NCI-H1105 treated with DMSO at 0.1 percent for 48 hours (cell line): ENCODE measurements at regions not wholly inside any gene's neighbourhood (a gene's known extent, or its start where the extent isn't known, plus 50 kb on each side); places are given as distances from the start of the nearest gene placed in this dataset.

Experiments used
- DNase-seq: peaks from one replicate; lab custom pipeline; 2025; lab: John Stamatoyannopoulos, UW

DNA sequence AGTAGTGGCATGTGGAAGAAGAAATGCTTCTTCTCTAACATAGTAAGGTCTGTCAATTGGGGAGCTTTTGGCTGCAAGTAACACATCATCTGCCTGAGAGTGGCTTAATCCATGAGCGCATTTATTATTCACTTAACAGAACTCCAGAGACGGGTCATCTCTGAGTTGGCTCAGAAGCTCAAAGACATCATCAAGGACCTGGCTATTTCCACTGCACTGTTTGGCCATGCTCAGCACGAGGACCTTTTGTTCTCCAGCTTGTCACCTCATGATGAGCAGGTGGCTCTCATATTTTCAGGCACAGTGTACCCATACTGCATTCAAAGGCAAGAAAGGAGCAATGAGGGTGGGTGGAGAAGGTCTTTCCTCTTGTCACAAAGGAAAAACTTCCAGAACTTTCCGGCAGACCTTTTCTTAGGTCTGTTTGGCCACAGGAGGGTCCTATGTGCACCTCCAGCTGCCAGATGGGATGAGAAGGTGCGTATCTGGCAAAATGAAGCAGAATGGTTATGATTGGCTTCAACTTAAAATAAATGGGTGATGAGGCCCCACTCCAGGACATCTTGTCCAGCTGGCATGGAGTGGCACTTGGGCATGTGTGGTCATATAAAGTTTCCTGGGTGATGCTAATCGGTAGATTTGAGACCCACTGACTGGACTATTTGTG is 55.6 kb upstream of the SHH start:
- no peak for DNase-seq

- DNase-seq: no peak
These were observed 55.0 kb upstream of the SHH start for GRCh38 chr7:155867280-155867679.

DNA sequence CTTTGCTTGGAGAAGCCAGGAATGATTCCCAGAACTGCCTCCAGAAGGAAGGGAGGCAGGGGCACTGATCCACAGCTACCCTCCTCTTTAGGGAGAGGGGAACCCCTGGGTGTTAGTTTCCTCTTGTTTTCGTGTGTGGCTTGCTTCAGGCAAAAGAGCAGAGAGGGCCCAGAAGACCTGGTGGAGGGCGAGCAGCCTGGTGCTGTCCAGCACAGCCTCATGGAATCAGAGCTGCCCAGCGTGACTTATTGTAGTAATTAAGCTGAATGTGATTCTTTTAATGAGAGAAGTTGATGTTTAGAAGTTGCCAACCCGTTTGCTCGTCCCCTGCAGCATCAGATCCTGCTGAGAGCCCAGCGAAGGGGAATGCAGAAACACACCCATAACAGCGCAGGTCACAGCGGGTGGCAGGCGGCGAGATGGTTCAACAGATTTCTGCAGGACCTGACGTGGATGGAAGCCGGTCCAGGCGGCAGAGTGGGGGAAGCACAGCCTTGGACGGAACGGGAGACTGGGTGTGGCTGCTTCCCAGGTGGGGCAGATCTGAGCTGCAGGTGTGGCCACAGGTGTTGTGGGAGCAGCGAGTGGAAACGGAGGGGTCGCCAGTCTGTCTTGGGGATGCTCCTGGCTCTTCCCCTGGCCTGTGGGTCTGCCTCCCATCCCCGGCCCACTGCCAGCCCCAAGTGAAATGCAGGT is 53.7 kb upstream of the SHH start:
- DNase-seq: no peak

- no peak for DNase-seq
These were observed 52.9 kb upstream of the SHH start for GRCh38 chr7:155864991-155865690.

DNA sequence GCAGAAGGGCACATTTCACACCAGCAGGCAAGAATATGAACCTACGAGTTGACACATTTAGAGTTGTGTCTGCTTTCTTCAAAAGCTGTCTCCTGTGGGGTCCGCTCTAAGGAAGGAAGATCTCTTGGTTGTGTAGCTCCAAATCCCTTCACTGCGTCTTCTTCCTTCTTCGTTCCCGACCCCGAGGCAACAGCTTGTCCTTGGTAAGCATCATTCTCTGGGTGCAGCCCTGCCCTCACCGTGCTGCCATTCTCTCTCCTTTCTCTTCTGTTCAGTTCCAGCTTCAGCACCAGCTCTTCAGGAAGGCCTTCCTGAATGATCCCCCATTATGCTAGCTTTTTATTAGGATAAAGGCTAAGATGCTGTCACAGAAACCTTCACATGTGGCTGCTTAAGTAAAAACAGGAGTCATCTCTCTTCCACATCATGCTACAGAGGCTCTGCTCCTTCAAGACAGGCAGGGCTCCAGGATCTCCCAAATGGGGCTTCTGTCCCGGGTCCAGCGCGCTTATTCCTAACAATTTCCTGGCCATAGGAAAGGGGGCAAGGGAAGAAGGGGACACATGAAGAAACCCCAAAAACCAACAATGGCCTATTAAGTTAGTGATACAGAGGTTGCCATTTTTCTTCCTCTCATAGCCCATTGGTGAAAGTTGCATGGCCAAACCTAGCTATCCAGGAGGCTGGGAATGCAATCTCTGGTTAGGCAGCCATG is 52.2 kb upstream of the SHH start:
- no peak for DNase-seq

DNA sequence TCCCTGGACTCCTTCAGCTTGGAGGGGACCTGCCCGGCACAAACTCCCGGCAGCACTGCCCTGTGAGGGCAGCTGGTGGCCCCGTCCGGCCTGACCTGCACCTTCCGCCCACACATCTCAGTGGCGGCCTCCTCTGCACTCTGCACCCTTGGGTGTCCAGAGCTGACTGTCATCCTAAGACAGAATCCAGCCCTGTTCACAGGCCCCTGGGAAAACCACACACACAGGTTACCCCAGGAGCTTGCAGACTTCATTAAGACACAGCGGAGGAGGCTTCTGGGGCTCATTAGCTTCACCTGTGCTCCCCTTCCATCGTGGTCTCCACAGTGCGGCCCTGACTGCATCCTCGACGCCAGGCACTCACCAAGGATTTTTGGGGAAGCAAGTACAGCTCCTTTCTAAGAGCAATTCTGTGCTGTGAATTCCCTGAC is 51.5 kb upstream of the SHH start:
- DNase-seq: no peak

DNA sequence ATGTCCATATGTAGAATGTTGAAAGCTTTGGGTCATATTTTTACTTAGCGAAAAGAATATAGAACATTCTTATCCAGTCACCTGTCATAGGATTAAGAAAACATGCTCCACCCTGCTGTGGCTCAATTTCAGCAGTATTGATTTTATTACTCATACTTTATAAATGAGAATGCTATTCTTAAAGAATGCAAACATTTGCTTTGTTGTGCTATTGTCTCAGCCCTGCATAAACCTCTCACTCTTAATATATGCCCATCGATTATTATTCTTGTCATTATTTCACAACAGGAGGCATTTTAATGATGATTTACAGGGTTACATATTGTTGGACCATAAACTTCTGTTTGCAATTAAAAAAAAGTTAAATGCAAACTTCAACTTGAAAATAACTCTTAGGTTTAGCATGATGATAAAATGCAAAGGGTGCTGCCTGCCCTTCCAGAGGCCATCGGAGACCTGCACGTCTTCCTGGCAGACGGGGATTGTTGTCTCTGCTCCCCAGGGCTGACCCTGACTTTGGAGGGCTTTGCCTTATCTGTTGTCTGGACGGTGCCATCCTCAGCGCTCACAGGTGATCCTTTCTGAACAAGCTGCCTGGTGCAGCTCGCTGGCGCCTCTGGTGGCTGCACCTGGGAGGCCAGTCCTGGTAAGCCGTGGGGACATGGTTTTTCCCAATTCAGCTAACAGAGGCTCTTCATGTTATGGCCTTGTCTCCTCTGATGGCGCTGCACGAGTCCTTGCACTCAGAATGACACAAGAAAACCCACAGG is 50.0 kb upstream of the SHH start:
- DNase-seq: no peak
